Anterior cingulate cortex (tissue), 58 donors: ENCODE measurements at regions not wholly inside any gene's neighbourhood (a gene's known extent, or its start where the extent isn't known, plus 50 kb on each side); places are given as distances from the start of the nearest gene placed in this dataset.
"Not testable (repeated sequence)": the region's sequence is repeated elsewhere in the genome, so short reads cannot be mapped to it uniquely, and the experiment has no call there.

ENCODE experiments used
- DNase-seq, 58 donors: peaks; one replicate each; lab custom pipeline; 2025; lab: John Stamatoyannopoulos, UW

GRCh38 chr5:154593796-154594195 is 115.8 kb upstream of the HAND1 start:
- DNase-seq: no peak

- DNase-seq: peak in 2 of 58 donors; percentile 5 to 15
These were observed 115.0 kb upstream of the HAND1 start for GRCh38 chr5:154593071-154593470.

- peak in 5 of 58 donors; percentile 3 to 12 (median 7) for DNase-seq
These were observed 112.2 kb upstream of the HAND1 start for GRCh38 chr5:154590093-154590724.

- DNase-seq: peak in 1 of 58 donors; percentile 14
These were observed 111.5 kb upstream of the HAND1 start for GRCh38 chr5:154589511-154589910.

GRCh38 chr5:154588833-154589425 is 110.9 kb upstream of the HAND1 start:
- not testable (repeated sequence) for DNase-seq

- no peak for DNase-seq
These were observed 110.2 kb upstream of the HAND1 start for GRCh38 chr5:154588091-154588774.

GRCh38 chr5:154587123-154588026 is 109.3 kb upstream of the HAND1 start:
- DNase-seq: no peak

- no peak for DNase-seq
These were observed 105.7 kb upstream of the HAND1 start for GRCh38 chr5:154583671-154584177.

GRCh38 chr5:154580422-154580821 is 102.4 kb upstream of the HAND1 start:
- no peak for DNase-seq

GRCh38 chr5:154577416-154577815 is 99.4 kb upstream of the HAND1 start:
- DNase-seq: no peak

- DNase-seq: no peak
These were observed 98.4 kb upstream of the HAND1 start for GRCh38 chr5:154576429-154576806.

GRCh38 chr5:154575546-154576428 is 97.8 kb upstream of the HAND1 start:
- DNase-seq: no peak

- no peak for DNase-seq
These were observed 95.0 kb upstream of the HAND1 start for GRCh38 chr5:154573011-154573410.

GRCh38 chr5:154571325-154572035 is 93.5 kb upstream of the HAND1 start:
- no peak for DNase-seq

- DNase-seq: no peak
These were observed 92.7 kb upstream of the HAND1 start for GRCh38 chr5:154570572-154571324.

- DNase-seq: no peak
These were observed 90.6 kb upstream of the HAND1 start for GRCh38 chr5:154568589-154568988.

- DNase-seq: no peak
These were observed 89.1 kb upstream of the HAND1 start for GRCh38 chr5:154567155-154567554.

GRCh38 chr5:154566146-154566680 is 88.2 kb upstream of the HAND1 start:
- DNase-seq: no peak
